Spleen (tissue), 7 donors: ENCODE measurements at regions not wholly inside any gene's neighbourhood (a gene's known extent, or its start where the extent isn't known, plus 50 kb on each side); places are given as distances from the start of the nearest gene placed in this dataset.

Experiments
- POLR2A ChIP-seq, 3 donors: fragments of 450-650 bp; IDR thresholded peaks; one replicate each; pipeline ENCODE4 v1.5.1; 2017; ENCODE audit warnings: antibody characterized with exemption in 3 of 3, mild to moderate bottlenecking in 1 of 3
- POLR2AphosphoS5 ChIP-seq, 3 donors: sonication (generic); formaldehyde crosslinking; IDR thresholded peaks; one replicate each; pipeline ENCODE4 v1.5.1; 2017; ENCODE audit warnings: antibody characterized with exemption in 3 of 3
- TF ChIP-seq, protein P1 (sequence below), 11 experiments: fragments of 200-600 bp in 7 of 11; fragments of 450-650 bp in 4 of 11; sonication (generic) in 4 of 11; IDR thresholded peaks in 8 of 11; conservative IDR thresholded peaks in 3 of 11; 1 replicate in 7 of 11; 2 replicates in 4 of 11; pipeline versions ENCODE4 v1.4.0 to v1.8.0; 2016 to 2021; ENCODE audit warnings: antibody characterized with exemption in 11 of 11, inconsistent platforms in 4 of 11, mild to moderate bottlenecking in 1 of 11
- donor health status: DM: no; HTN: no; CAD: no; lungs with moderate emphysema.
- donor health status: DM: no; HTN: no; CAD: no.
- donor health status: DM: no; HTN: no; CAD: no.

DNA sequence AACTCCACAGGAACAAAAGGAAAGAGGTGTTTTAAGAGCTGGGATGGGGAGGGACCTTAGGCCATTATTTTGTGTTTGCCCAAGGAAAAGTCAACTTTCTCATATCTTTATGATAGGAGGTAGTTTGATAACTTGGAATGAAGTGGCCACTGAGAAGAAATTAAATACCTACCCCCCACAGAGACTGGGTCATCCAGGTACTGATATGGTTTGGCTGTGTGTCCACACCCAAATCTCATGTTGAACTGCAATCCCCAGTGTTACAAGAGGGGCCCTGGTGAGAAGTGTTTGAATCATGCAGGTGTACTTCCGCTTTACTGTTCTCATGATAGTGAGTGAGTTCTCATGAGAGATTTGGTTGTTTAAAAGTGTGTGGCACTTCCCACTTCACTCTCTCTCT lies 477.9 kb upstream of the KIF2B start:
- TF ChIP-seq, protein P1, sequence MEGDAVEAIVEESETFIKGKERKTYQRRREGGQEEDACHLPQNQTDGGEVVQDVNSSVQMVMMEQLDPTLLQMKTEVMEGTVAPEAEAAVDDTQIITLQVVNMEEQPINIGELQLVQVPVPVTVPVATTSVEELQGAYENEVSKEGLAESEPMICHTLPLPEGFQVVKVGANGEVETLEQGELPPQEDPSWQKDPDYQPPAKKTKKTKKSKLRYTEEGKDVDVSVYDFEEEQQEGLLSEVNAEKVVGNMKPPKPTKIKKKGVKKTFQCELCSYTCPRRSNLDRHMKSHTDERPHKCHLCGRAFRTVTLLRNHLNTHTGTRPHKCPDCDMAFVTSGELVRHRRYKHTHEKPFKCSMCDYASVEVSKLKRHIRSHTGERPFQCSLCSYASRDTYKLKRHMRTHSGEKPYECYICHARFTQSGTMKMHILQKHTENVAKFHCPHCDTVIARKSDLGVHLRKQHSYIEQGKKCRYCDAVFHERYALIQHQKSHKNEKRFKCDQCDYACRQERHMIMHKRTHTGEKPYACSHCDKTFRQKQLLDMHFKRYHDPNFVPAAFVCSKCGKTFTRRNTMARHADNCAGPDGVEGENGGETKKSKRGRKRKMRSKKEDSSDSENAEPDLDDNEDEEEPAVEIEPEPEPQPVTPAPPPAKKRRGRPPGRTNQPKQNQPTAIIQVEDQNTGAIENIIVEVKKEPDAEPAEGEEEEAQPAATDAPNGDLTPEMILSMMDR (IDR thresholded peaks at IDR 0.05 in 8 of 11, conservative IDR thresholded peaks at IDR 0.05 in 3 of 11): no peak
- TF ChIP-seq POLR2A (IDR thresholded peaks at IDR 0.05) (no peak), POLR2AphosphoS5 (IDR thresholded peaks at IDR 0.05) (no peak)
